HG03045 (cell line): ENCODE measurements at regions not wholly inside any gene's neighbourhood (a gene's known extent, or its start where the extent isn't known, plus 50 kb on each side); places are given as distances from the start of the nearest gene placed in this dataset.
A peak's percentile ranks its signal among the peaks of the same experiment; 100 is the strongest.
"Not testable (repeated sequence)": the region's sequence is repeated elsewhere in the genome, so short reads cannot be mapped to it uniquely, and the experiment has no call there.

Experiments used
- ATAC-seq: cut with Tn5 transposase; IDR thresholded peaks from one replicate; pipeline ENCODE4 v1.9.1; 2021; ENCODE audit warnings: mild to moderate bottlenecking, moderate library complexity; ENCODE audit not compliant: unreplicated experiment

DNA sequence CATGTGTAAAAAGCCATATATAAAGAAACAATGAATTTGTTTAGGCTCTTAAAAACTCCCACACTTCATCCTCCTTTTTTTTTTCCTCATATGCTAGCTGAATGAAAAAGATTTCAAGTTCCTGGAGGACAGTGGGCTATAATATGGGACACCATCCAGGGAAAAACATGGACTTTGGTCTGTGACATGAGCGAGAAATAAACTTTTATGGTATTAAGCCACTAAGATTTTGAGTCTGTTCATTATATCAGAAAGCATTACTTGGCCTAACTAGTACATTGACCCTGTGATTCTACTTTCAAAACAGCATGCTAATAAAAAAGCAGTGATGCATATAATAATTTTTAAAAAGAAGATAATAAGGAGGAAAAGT, 392.3 kb upstream of the CAMK1G start:
- no peak for ATAC-seq

DNA sequence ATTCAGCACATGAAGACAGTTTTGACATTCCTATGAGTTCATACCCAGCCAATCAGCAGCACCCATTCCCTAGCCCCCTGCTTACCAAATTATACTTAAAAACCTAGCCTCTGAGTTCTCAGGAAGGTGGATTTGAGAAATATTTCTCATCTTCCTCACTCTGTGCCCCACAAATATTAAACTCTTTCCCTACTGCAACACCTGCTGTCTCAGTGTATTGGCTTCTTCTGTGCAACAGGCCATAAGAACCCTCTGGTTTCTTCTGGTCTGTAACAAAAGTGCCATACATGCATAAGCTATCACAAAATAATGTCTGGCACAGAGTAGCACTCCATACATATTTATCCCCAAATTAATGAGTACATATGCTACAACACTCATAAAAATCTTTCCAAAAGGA, 387.4 kb upstream of the CAMK1G start:
- no peak for ATAC-seq

GRCh38 chr1:209198961-209199750, 384.4 kb upstream of the CAMK1G start:
- ATAC-seq: no peak

DNA sequence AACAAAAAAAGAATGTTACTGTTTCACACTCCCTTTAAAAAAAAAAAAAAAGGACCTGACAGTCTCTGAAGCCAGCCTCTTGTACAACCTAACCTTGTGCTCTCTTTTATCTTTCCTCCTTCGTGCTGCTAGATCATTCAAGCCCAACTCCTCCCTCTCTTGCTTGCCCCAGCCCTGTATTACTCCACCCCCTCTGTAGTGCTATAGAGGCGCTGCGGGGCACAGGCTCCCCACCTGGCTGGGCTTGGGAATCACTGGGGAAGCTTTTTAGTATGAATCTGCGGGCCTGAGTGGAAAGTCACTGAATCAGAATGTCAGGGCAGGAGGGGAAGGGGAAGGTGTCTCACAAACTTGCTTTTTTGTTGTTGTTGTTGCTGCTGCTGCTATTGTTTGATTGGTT, 383.7 kb upstream of the CAMK1G start:
- ATAC-seq: no peak

DNA sequence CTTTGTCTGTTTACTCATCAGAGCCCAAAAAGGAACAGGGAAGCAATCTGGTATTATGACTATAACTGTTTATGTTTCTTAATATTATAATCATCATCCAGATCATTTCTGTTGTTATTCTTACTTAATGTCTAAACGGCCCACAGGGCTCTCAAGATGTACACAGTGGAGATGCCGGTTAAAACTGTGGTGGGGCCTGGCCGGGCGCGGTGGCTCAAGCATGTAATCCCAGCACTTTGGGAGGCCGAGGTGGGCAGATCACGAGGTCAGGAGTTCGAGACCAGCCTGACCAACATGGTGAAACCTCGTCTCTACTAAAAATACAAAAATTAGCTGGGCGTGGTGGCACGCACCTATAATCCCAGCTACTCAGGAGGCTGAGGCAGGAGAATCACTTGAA, 381.2 kb upstream of the CAMK1G start:
- not testable (repeated sequence) for ATAC-seq

DNA sequence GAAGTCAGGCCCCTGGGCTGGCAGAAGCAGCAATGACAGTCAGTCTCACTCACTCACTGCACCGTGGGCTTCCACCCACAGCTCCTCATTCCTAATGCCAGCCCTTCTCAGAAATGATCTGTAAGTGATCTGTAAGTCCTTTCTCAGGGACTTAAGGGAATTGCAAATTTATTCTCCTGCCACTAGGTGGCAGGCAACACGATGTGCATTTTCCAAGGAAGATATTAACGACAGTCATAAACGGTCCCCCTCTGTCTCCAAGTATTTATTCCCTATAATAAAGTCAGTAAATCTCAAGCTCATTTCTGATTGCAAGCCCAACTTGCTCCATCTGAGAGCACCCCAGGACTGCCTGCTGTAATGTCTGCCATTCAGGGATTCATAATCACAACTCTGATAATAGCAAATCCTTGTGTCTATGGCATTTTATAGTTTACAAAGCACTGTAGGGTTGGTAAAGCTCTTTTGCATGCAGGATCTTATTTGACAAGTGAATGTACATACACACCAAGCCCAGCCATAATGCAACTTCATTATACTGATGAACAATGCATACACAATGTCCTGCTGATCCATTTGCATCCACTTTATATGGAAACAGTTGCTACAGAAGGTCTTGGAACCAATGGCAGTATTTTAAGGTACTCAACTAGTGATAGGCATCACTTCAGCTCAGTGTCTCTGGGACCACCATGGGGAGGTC, 380.5 kb upstream of the CAMK1G start:
- ATAC-seq: no peak

DNA sequence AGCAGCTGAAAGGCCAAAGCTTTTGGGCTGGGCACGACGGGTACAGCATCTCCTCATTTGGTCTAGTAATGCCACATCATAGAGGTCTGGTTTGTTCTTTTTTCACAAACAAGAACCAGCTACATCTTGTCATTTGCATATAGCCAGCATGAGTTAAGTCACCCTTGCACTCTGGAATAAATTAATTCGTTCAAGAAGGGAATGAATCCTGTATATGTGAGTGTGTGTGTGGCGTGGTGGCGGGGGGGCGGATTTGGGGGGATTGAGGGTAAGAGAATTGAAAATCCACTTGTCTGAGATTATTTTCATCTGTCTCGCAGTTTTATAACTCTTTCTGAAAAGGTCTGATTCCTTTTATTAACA, 380.0 kb upstream of the CAMK1G start:
- no peak for ATAC-seq

- no peak for ATAC-seq
These were observed 378.5 kb upstream of the CAMK1G start for GRCh38 chr1:209205039-209205438.

- ATAC-seq: peak; percentile 16
These were observed 376.3 kb upstream of the CAMK1G start for GRCh38 chr1:209207126-209207700.

GRCh38 chr1:209207701-209208286, 375.7 kb upstream of the CAMK1G start:
- ATAC-seq: peak; percentile 63

DNA sequence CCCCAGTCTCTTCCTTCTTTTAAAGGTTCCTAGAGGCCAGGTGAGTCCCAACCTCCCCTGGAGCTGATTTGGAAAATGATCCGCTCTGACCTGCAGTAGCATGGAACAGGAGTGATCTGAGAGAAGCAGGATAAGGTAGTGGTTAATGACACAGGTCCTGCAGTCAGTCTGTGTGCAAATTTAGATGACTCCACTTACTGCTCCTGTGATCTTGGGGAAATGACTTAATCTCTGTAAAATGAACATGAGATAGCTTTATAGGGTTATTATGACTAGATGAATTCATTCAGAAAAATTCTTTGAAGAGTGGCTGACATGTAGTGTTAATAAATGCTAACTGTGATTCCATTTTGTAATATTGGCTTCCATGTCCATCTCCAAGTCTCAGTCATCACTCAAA, 374.9 kb upstream of the CAMK1G start:
- no peak for ATAC-seq

GRCh38 chr1:209213989-209214388, 369.5 kb upstream of the CAMK1G start:
- ATAC-seq: no peak

DNA sequence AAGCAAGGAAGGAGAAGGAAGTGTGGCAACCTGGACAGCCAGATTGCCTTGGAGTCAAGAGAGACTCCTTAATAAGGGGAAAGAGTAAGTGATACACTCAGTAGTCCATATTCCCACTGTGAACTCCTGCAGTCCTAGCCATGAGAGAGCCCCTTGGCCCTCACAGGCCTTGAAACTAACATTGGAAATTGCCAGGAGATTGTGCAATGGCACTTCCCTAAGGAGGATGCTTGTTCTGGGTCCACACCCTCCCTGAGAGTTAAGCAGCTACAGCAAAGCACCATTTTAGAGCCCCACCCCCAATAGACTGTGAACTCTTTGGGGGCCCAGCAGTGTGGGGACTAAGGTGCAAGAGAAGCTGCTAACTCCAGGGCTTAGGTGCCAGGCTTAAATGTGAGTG, 367.7 kb upstream of the CAMK1G start:
- ATAC-seq: no peak

- no peak for ATAC-seq
These were observed 365.4 kb upstream of the CAMK1G start for GRCh38 chr1:209218113-209218512.

DNA sequence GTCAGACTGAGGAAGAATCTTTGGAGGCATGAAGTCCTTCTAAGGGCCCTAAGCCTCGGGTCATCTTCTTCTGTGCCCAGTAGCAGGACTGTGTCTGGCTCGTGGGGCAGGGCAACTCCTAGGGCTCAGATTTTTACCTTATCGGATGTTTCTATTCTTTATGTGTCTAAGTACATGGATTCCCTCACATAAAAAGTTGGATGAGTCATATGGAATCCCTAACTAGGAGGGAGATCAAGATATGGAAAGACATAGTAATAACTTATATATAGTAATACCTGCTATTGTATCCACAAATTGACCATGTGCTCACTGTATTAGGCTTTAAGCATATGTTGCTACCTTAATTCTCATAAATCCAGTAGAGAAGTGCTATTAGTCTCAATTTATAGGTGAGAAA, 364.5 kb upstream of the CAMK1G start:
- no peak for ATAC-seq

DNA sequence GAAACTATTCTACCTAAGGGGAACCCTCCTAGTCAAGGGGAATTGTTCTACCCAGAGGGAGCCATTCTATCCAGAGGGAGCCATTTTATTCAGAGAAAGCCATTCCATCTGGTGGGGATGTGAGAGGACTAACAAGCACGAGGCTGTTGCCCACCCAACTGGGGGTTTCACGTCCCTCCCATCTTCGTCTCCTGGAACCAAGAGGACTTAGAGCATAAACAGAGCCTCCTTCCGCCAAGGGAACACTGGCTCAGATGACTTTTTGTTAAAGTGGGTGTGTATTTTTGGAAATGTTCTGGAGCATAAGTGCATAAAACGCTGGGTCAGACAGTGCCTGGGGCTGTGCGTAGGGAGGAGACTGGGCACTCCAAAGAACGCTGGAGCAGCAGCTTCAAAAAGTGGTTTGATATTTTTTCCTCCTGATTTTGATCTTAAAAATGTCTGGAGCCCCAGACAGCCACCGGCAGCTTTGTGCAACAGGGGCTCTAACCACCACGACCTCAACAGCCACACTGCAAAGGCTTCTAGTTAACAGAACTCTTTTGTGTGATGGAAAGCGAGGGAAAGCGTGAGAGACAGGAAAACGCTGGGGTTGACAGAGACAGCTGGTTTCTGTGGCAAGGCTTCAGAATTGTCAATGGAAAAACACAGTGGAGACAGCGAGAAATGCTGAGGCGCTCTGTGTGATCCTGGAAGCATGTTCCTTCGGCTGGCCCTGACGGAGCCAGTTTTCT, 363.6 kb upstream of the CAMK1G start:
- ATAC-seq: no peak

DNA sequence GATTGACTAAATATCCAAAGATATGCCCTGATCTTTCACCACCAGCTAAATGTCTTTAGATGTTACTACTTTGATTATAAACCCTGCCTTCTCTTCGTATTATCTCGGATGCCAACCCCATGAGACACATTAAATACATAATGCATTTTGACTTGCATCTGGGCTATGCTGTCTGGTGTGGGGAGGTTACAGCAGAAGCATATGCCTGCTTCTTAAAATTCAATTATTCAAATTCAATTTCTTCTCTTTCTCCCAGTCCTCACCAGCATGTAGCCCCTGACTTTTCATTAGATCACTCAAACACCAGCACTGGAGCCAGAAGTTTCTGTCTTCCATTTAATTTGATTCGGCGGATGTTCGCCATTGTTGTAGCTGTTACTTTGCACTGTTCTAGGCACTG, 360.7 kb upstream of the CAMK1G start:
- no peak for ATAC-seq

- no peak for ATAC-seq
These were observed 359.7 kb upstream of the CAMK1G start for GRCh38 chr1:209223791-209224190.

DNA sequence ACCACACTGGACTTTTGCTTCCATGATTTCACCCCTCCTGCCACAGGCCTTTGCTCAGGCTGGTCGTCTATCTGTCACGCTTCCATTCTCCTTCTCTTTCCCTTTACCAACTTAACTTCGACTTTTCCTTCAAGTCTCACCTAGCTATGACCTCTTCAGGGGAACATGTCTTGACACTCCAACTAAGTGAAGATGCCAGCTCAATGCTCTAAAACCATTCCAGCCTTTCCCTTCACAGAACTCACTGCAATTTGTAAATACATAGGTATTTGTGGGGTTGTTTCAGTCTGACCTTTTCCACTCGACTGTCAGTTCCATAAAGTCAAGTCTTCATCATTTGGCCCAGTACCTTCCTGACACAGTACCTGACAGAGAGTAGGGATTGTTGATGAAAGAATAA, 358.6 kb upstream of the CAMK1G start:
- ATAC-seq: no peak

- no peak for ATAC-seq
These were observed 356.3 kb upstream of the CAMK1G start for GRCh38 chr1:209227171-209227570.

DNA sequence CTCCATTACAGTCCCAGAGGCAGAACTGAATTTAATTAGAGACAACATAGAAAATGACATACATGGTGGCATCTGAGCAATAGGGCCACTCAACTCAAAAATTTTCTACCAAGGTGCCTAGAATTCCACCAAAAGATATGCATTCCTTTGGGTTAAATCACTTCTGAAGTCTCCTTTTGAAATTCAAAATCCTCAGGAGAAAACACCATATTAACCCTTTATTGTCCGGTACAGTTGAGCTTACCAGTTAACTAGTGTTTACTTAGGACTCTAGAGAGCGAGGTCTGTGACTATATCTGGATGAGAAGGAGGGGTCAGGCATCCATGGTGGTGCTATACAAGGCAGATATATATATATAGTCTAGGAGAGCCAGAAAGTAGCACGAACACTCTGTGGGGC, 355.6 kb upstream of the CAMK1G start:
- no peak for ATAC-seq
